HG03045 (cell line): ENCODE measurements at regions not wholly inside any gene's neighbourhood (a gene's known extent, or its start where the extent isn't known, plus 50 kb on each side); places are given as distances from the start of the nearest gene placed in this dataset.
"Not testable (repeated sequence)": the region's sequence is repeated elsewhere in the genome, so short reads cannot be mapped to it uniquely, and the experiment has no call there.

Experiments used
- ATAC-seq: cut with Tn5 transposase; IDR thresholded peaks from one replicate; pipeline ENCODE4 v1.9.1; 2021; ENCODE audit warnings: mild to moderate bottlenecking, moderate library complexity; ENCODE audit not compliant: unreplicated experiment

- ATAC-seq: no peak
Observed at GRCh38 chr2:65594150-65594549, 161.8 kb upstream of the SPRED2 start.

- no peak for ATAC-seq
Observed at GRCh38 chr2:65589667-65590066, 157.3 kb upstream of the SPRED2 start.

GRCh38 chr2:65587779-65588178 lies 155.4 kb upstream of the SPRED2 start:
- ATAC-seq: no peak

DNA sequence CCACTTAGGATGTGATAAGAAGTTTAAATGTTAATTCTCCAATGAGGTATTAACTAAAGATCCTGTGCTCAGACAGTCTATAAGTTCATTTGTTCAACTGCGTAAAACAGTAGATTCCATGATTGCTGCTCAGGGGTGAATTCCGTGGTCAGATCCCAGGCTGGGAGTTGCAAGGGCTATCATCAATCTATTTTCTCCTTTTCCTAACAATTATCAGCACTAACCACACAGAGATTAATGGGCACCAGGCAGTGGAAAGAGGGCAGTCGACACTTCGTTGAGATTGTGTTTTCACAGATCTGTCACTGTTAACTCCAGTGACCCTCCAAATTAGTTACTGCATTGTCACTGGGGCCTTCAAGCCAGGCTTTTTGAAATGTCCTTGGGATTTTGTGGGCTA lies 154.1 kb upstream of the SPRED2 start:
- ATAC-seq: no peak

DNA sequence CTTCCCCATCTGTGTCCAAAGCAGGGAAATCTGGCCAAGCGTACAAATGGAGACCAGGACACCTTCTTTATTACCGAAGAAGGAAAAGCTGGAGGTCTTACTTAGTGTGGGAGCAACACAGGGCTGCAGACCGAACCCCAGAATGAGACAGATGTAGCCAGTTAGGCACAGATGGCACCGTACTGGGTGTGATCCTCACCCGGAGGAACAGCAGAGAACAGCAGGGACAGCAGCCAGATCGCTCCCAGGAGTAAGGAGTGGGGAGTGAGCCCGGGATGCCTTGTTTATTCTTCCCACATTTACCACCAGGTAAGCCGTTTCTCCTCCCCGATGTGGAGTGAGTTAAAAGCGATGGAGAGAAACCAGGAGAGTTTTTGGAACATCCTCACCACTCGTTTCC lies 150.7 kb upstream of the SPRED2 start:
- ATAC-seq: no peak

- ATAC-seq: no peak
Observed at GRCh38 chr2:65582364-65582763, 150.0 kb upstream of the SPRED2 start.

DNA sequence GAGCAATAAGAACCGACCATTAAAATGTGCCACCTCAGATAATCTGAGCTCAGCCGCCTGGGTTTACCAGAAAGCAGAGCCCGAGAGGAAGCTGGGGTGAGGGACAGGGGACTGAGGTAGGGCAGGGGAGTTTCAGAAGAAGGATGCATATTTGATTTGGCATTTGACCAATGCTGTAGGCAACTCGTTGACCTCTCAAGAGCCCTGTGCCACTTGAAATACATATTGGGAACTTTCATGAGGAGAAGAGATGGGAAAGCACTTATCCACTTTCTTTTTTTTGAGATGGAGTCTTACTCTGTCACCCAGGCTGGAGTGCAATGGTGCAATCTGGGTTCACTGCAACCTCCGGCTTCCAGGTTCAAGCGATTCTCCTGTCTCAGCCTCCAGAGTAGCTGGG lies 148.4 kb upstream of the SPRED2 start:
- no peak for ATAC-seq

- no peak for ATAC-seq
Observed at GRCh38 chr2:65579506-65580235, 147.3 kb upstream of the SPRED2 start.

DNA sequence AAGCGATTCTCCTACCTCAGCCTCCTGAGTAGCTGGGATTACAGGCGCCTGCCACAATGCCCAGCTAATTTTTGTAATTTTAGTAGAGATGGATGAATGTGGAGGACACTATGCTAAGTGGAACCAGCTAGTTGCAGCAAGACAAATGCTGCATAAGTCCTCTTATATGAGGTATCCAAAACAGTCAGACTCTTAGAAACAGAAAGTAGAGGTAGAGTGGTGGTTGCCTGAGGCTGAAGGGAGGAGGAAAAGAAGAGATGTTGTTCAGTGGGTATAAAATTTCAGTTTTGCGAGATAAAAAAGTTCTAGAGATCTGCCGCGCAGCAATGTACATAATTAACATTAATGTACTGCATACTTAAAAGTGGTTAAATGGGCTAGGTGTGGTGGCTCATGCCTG lies 145.3 kb upstream of the SPRED2 start:
- no peak for ATAC-seq

DNA sequence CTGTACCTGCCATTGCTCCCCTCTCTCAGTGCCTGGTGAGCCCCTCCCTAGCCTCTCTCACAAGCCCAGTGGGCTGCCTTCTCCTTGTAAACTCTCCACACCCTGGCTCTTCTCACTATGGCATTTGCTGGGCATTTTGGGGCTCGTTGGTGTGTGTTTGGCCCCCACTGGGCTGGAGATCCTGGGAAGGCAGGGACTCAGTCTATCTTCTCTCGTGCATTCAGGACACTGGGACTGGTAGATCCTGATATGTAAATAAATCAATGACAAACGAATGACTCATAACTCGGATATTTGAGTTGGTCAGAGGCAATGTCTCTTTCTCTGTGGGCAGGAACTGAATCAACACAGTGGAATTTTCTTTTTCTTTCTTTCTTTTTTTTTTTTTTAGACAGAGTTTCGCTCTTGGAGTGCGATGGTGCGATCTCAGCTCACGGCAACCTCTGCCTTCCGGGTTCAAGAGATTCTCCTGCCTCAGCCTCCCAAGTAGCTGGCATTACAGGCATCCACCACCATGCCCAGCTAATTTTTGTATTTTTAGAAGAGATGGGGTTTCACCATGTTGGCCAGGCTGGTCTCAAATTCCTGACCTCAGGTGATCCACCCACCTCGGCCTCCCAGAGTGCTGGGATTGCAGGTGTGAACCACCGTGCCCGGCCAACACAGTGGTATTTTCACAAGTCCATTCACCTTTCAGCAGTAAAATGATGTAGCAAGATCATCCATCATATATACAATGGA lies 144.6 kb upstream of the SPRED2 start:
- no peak for ATAC-seq

GRCh38 chr2:65576278-65576677 lies 143.9 kb upstream of the SPRED2 start:
- no peak for ATAC-seq

GRCh38 chr2:65574993-65575392 lies 142.6 kb upstream of the SPRED2 start:
- ATAC-seq: no peak

- ATAC-seq: not testable (repeated sequence)
Observed at GRCh38 chr2:65568656-65569440, 136.4 kb upstream of the SPRED2 start.

DNA sequence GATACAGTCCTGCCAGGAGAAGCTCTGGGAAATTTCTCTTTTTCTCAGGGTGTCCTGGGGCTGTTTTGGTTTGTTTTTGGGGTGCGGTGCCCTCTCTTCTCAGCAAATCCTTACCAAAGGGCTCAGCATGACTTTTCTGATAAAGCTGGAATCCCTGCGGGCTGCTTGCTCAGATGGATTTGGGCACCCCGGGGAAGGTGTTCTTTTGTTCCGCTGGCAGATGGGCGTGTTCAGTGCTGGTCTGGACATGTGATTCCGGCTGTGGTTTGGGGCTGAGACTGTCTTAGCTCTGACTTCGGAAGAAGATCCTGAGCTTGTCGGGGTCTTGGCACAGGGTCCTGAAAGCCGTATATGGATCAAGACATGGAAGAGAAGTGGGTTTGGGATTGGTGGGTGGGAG lies 134.2 kb upstream of the SPRED2 start:
- ATAC-seq: no peak

DNA sequence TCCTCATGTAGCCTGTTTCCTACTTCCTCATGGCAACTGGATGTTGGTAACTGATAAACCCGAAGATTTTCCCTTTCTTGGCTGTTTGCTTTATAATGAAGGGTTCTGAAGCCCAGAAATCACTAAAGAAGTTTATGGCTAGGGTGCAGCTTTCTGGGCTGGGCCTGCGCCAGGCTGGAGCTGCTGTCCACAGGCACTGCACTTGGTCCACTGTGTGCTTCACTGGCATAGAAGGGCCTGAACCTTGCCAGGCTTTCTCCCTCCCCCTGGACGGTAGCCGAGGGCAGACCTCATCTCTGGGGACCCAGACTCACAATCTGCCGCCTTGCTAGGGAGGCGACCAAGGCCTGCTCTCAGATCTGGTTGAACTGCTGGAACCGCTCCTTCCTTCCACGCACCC lies 133.3 kb upstream of the SPRED2 start:
- no peak for ATAC-seq

- ATAC-seq: no peak
Observed at GRCh38 chr2:65564299-65564698, 131.9 kb upstream of the SPRED2 start.

DNA sequence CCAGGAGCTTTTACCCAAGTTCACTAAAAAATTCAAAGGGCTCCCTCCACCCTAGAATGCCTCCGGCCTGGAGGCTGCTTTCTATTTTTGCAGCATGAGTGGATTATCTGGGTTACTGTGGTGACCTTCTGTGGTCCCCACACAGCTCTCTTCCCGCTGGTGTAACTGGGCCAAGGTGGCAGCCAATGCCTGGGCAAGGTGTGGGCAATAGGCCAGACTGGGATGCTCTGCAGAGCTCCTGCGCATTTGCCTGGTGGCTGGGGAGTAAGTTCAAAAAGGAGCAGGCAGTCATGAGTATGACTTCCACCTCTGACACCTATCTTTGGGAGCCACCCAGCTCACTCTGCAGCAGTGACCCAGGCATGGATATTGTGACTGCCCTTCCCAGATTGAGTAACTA lies 130.5 kb upstream of the SPRED2 start:
- ATAC-seq: no peak

GRCh38 chr2:65558743-65559142 lies 126.3 kb upstream of the SPRED2 start:
- ATAC-seq: no peak

- ATAC-seq: no peak
Observed at GRCh38 chr2:65557616-65558573, 125.5 kb upstream of the SPRED2 start.

- ATAC-seq: peak; percentile 70
Observed at GRCh38 chr2:65554765-65555591, 122.6 kb upstream of the SPRED2 start.
